ENCODE measurements at regions not wholly inside any gene's neighbourhood (a gene's known extent, or its start where the extent isn't known, plus 50 kb on each side); places are given as distances from the start of the nearest gene placed in this dataset.

DNA sequence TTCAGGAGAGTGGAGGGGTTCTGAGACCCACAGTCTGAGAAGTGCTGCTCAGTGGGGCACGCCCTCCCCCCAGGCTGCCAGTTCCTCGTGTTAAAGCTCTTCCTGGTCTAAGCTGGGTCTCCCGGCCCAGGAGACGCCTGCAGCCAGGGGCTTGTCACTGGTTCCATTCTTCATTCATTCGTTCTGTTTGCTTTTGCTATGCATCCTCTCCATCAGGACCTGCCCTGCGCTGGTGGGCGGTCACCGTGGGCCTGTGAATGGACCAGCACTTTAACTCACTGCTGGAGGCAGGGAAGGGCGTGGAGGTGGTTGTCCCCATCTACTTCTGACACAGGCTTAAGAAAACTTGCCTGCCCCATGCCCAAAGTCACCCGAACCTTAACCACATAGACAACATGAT, 272.8 kb upstream of the HDAC4 start:
- no peak for DNase-seq
- Histone ChIP-seq H3K4me1 (no peaks in the 10 kb centered on the region), H3K9me3 (no peaks in the 10 kb centered on the region), H3K27me3 (no peaks in the 10 kb centered on the region), H3K36me3 (no peaks in the 10 kb centered on the region), H3K4me3 (no peak overlapping the region), H3K27ac (no peak overlapping the region)
- in situ Hi-C loops (cut with MboI; ENCODE audit: low pct_ligation_motif_present in 1 of 4, low pct_unique_long_range_greater_than_20kb in 1 of 4, low sequenced_read_pairs in 3 of 4) = no loop called here
- 75 to 80% methylated on average over 2 to 10 of the region's 10 CpGs for WGBS, 2 donors (ENCODE audit: low coverage in 1 of 2)
- TF ChIP-seq POLR2A (IDR thresholded peaks at IDR 0.05) (no peak), CTCF (IDR thresholded peaks at IDR 0.05) (no peak), EP300 (IDR thresholded peaks at IDR 0.05; ENCODE audit: low read depth) (no peak), POLR2AphosphoS5 (IDR thresholded peaks at IDR 0.05) (no peak)
- intact Hi-C loops (cut with DNase I; ENCODE audit: low total_unique reads) = no loop called here

- H3K4me3 ChIP-seq = no peak overlapping the region
- TF ChIP-seq POLR2AphosphoS5 (IDR thresholded peaks at IDR 0.05) (no peak), CTCF (IDR thresholded peaks at IDR 0.05) (no peak), POLR2A (IDR thresholded peaks at IDR 0.05) (no peak)
- no peak for DNase-seq
- no peaks in the 10 kb centered on the region for H3K9me3 ChIP-seq
- H3K36me3 ChIP-seq = no peaks in the 10 kb centered on the region
- no peaks in the 10 kb centered on the region for H3K4me1 ChIP-seq
- WGBS, 2 donors (ENCODE audit: low coverage in 1 of 2) = 85 to 86% methylated on average over 16 to 18 of the region's 18 CpGs
- H3K27ac ChIP-seq = no peak overlapping the region
- in situ Hi-C loops (cut with MboI; ENCODE audit: low pct_ligation_motif_present in 1 of 4, low pct_unique_long_range_greater_than_20kb in 1 of 4, low sequenced_read_pairs in 3 of 4) (no loop called here), intact Hi-C loops (cut with DNase I; ENCODE audit: low total_unique reads) (no loop called here)
- H3K27me3 ChIP-seq = no peaks in the 10 kb centered on the region
These were observed 271.4 kb upstream of the HDAC4 start for GRCh38 chr2:239671916-239672849.

DNA sequence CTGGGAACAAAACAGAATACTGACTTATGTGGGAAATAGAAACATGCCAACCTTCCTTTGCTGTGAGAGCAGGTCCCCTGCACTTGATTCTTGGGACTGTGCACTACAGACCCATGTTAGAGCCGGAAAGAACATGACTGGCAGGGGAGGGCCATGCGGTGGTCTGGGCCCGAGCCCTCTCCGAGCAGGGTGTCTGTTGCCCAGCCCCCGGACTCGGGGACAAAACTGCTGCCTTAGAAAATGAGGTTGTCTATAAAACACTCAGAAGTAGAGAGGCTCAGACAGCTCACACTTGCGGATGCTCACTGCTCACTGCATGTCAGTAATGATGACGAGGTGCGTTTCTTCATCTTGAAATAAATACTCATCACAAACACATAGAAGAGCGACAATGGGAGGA, 270.7 kb upstream of the HDAC4 start:
- no peak for DNase-seq
- no peak overlapping the region for H3K4me3 ChIP-seq

GRCh38 chr2:239670463-239671120, 269.8 kb upstream of the HDAC4 start:
- DNase-seq = no peak
- Histone ChIP-seq H3K36me3 (no peaks in the 10 kb centered on the region), H3K27ac (no peak overlapping the region), H3K4me1 (no peaks in the 10 kb centered on the region), H3K9me3 (no peaks in the 10 kb centered on the region), H3K27me3 (no peaks in the 10 kb centered on the region), H3K4me3 (no peak overlapping the region)
- in situ Hi-C loops (cut with MboI; ENCODE audit: low pct_ligation_motif_present in 1 of 4, low pct_unique_long_range_greater_than_20kb in 1 of 4, low sequenced_read_pairs in 3 of 4) (no loop called here), intact Hi-C loops (cut with DNase I; ENCODE audit: low total_unique reads) (no loop called here)
- TF ChIP-seq CTCF (IDR thresholded peaks at IDR 0.05) (no peak), POLR2AphosphoS5 (IDR thresholded peaks at IDR 0.05) (peak in 2 of 3 donors; percentile 71 to 77)
- WGBS, 2 donors (ENCODE audit: low coverage in 1 of 2) = 72% methylated on average over 7 of the region's 7 CpGs; no CpG with 5 or more reads in 1 of the 2 donors

More for the DNA sequence above, 270.7 kb upstream of the HDAC4 start:
- Histone ChIP-seq H3K4me1 (no peaks in the 10 kb centered on the region), H3K27ac (no peak overlapping the region), H3K27me3 (no peaks in the 10 kb centered on the region), H3K9me3 (no peaks in the 10 kb centered on the region), H3K36me3 (no peaks in the 10 kb centered on the region)
- intact Hi-C loops (cut with DNase I; ENCODE audit: low total_unique reads) (no loop called here), in situ Hi-C loops (cut with MboI; ENCODE audit: low pct_ligation_motif_present in 1 of 4, low pct_unique_long_range_greater_than_20kb in 1 of 4, low sequenced_read_pairs in 3 of 4) (no loop called here)
- 86 to 93% methylated on average over 3 to 10 of the region's 10 CpGs for WGBS, 2 donors (ENCODE audit: low coverage in 1 of 2)
- TF ChIP-seq POLR2A (IDR thresholded peaks at IDR 0.05) (no peak), POLR2AphosphoS5 (IDR thresholded peaks at IDR 0.05) (no peak)
